Endothelial cell of umbilical vein (primary cell): ENCODE measurements at regions not wholly inside any gene's neighbourhood (a gene's known extent, or its start where the extent isn't known, plus 50 kb on each side); places are given as distances from the start of the nearest gene placed in this dataset.

Experiments used
- CTCF ChIP-seq, 2 donors: IDR thresholded peaks; 1 replicate in 1 of 2; 2 replicates in 1 of 2; pipeline ENCODE4 v1.5.1; 2011; ENCODE audit warnings: low read length in 2 of 2, mild to moderate bottlenecking in 2 of 2, moderate library complexity in 2 of 2, control low read depth in 1 of 2, inconsistent platforms in 1 of 2, low read depth in 1 of 2; ENCODE audit not compliant: insufficient read depth in 1 of 2; ENCODE audit errors: extremely low read depth in 1 of 2
- EZH2 ChIP-seq: IDR thresholded peaks from 2 replicates; pipeline ENCODE4 v1.6.1; 2012; ENCODE audit warnings: borderline replicate concordance, low read depth, mild to moderate bottlenecking, moderate library complexity, low read length, inconsistent platforms; ENCODE audit not compliant: severe bottlenecking
- POLR2A ChIP-seq: IDR thresholded peaks from 2 replicates; pipeline ENCODE4 v1.6.1; 2012; ENCODE audit warnings: low read depth, mild to moderate bottlenecking, control low read depth, low read length

- TF ChIP-seq EZH2 (no peak), CTCF (IDR thresholded peaks at IDR 0.05; ENCODE audit: extremely low read depth in 1 of 2, insufficient read depth in 1 of 2, low read depth in 1 of 2, low read length in 2 of 2) (no peak), POLR2A (no peak)
Observed at GRCh38 chr13:72561791-72562190, 165.6 kb downstream of the MZT1 start.
